ENCODE measurements at regions not wholly inside any gene's neighbourhood (a gene's known extent, or its start where the extent isn't known, plus 50 kb on each side); places are given as distances from the start of the nearest gene placed in this dataset.

DNA sequence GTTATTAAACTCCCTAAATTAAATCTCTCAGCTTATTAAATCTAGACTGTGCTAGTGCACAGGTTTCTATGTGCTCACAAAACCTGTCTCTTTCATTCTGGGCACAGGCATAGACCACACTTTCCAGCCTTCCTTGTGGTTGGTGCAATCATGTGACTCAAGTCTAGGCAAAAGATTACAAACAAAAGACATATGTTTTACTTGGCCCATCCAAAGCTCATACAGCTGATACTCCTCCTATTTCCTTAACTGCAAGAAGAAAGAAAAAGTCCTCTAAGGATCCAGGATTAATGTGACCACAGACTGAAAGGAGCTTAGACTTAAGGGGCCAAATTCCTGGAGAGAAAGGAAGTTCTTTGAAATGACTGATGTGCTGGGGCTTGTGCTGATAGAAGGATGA is 731.3 kb upstream of the RAB6C start:
- DNase-seq = no peak

DNA sequence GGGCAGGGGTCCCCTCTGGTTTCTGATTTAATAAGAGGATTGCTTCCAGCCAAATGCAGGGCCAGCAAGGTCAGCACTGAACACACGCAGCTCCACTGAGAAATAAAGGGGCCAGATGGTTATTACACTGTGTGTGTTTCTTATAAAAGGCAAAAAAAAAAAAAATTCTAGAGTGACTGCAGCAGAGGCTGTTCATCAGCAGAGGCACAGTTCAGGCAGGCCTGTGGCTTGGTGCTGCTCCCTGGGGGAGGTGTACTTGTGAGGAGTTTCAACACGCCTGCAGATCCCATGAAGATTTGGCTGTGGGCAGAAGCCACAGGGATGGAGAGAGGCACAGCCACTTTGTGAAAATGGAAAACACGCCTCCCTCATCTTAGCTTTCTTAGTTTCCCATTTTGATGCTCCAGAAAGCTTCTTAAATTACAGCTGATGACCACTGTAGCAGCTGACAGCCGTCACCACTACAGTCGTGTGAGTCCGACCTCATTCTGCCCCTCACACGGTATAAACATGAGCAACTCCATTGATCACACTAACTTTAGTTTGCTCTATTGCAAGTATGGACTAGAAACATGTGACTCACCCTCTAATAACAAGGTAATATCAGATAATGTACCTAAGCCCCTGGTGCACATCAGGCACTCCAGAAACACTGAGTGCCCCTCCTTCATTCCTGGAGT is 726.5 kb upstream of the RAB6C start:
- DNase-seq = no peak

DNA sequence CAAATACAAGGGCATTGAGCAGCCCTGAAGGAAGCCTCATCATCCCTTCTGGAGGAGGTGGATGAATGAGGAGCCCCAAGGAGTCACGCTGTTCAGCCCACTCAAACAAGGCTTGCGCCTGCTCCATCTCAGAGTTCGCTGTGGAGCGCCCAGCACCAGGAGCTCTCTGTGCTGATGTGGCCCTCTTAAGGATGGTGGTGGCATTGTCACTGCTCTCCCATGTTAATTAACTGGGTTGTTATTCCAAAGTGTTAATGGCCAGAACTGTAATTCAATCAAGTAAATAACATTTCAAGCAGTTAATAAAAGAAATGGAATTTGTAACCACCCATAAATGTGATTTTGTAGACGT is 726.0 kb upstream of the RAB6C start:
- no peak for DNase-seq

DNA sequence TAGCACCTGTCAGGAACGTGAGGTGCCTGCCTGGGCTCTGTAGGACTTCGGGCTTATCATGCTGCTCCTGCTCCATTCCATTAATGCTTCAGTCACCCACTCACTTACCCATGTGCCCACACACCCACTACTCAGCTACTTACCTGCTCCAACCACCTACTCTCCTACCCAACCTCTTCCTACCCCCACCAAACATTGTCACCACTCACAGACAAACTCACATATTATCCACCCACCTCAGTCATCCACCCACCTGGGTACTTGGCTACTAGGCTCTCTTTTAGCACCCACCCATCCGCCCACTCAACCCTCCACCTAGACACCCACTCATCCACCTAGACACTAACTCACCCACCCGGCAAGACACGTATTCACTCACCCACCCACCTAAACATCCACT is 724.7 kb upstream of the RAB6C start:
- DNase-seq = no peak

DNA sequence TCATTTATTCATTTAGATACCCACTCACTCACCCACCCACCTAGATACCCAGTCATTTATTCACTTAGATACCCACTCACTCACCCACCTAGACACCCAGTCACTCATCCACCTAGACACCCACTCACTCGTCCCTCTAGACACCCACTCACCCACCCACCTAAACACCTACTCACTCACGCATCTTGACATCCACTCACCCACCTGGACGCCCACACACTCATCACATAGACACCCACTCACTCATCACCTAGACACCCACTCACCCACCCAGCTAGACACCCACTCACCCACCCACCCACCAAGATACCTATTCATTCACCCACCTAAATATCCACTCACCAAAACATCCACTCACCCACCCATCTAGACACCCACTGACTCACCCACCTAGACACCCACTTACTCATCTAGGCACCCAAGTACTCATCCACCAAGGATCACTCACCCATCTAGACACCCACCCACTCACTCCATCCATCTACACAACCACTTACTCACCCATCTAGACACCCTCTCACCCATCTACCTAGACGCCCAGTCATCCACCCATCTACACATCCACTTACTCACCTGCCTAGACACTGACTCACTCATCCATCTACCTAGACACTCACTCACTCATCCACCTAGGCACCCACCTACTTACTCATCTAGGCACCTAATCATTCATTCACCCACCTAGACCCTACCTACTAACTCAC is 723.7 kb upstream of the RAB6C start:
- no peak for DNase-seq

DNA sequence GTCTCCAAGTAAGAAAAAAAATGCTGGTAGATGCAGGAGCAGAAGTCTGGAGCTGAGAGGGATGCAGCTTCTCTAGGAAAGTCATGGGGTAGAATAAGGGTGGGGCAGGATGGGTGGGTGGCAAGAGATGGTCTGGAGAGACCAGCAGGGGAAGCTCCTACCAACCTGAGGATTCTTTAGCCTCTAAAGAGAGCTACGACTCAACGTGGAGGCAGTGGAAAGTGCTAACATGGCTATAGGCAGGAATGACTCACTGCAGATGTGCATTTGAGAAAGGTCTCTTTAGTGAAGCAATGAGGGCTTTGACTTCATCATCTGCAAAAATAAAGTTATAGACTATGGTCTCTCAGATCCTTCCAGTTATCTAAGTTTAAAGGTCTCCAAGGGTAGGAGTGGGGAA is 722.8 kb upstream of the RAB6C start:
- no peak for DNase-seq

DNA sequence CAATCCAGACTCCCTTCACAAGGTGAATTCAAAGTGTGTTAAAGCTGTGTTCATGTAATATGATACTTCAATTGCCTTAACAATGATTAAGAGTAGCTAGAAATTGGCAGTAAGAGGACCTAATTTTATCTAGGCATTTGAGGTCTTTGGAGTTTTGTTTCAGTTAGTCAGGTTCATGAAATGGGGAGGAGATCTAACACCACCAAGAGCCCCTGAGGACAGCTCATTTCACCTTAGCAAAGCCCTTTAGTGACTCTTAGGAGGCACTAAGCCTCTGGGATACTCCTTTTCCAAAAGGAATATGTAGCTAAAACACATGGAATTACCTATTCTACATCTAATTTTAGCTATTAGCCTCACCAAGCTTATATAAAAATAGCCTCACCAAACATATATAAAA is 716.5 kb upstream of the RAB6C start:
- no peak for DNase-seq

DNA sequence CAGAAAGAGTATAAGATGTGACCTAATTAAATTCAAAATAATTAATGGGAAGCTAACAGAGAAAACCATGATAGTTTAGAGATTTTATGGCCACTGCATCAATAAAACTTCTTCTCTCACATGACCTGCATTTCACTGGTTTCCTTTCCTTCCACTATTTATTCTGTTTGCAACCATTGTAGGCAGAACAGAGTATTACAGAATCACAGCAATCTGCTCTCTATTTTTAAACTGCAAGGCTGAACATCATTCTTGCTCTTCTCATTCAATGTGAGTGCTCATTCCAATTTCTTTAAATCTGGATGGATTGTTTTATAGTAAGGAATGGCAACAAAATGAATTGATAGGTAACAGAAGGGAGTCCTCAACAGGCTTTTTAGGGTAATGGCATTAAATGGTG is 715.5 kb upstream of the RAB6C start:
- DNase-seq = no peak

DNA sequence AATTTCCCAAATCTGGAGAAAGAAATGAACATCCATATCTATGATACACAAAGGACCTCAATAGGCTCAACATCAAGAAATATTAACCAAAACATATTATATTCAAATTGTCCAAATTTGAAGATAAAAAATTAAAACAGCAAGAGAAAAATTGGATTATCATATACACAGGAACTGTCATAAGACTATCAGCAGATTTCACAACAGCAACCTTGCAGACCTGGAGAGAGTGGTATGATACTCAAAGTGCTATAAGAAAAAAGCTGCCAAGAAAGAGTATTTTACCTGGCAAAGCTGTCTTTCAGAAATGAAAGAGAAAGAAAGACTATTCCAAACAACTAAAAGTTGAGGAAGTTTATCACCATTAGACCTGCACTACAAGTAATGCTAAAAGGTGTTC is 711.9 kb upstream of the RAB6C start:
- no peak for DNase-seq

DNA sequence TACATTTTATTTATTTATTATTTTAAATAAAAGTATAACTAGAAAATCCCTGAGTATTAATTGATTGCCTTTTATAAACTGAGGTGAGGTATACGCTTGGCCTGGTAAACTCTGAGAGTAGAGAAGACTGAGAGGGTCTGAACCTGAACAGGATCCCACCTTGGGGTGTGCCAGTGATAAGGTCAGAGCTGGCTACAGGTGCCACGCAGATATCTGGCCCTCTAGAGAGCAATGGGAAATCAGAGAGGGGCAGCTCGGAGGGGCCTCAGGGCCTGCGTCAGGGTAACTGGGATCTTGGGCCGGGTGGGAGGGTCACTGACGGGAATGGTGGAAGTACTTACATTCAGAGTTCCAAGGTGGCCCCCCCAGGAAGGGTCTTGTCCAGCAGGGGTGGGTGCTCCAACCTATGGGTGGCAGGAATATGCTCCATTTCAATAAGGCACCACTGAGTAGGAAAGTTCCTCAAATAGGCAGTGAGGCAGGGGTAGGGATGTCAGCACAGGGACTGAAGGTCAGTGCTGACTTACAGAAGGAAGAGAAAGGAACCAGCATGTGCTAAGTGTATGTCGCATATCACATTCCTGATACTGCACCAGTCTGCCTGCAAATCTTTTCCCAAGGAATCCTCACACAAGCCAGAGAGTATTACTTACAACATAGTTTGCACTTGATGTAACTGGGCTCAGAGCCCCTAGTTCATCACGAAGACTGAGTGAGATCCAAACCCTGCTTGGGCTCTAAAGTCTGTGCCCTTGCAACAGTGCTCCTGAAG is 706.0 kb upstream of the RAB6C start:
- no peak for DNase-seq

DNA sequence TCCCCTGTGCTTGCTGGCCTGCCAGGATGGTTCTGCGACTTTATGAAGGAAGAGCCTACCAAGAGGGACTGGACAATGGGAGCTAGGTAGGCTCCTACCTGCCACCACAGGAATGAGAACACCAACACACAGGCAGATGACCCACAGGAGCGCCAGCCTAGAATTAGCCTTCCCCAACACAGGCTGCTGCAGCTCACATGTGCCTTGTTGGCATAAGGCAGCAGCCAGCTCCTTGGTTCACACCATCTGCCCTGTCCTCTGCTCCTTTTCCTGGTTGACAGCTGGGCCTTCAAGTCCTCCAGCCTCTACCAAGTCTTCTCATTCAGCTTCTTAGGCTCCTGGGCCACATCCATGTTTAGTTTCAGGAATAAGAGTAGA is 705.4 kb upstream of the RAB6C start:
- no peak for DNase-seq

DNA sequence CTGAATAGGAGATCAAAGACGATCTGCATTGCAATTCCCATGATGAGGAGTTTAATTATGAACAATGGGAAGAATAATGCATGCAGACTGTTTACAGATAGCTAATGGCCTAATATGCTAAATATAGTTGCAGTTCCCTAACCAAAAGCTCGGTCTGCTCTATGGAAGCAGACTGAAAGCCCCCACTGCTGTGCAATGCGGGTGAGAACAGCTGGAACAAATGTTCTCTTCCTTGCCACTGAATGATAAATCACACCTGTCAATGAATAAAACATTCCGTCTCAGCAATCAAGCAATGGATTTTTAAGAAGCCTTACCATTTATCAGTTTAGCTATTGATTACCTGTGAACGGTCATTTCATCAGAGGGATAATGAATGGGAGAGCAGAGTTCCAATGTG is 704.5 kb upstream of the RAB6C start:
- DNase-seq = no peak

DNA sequence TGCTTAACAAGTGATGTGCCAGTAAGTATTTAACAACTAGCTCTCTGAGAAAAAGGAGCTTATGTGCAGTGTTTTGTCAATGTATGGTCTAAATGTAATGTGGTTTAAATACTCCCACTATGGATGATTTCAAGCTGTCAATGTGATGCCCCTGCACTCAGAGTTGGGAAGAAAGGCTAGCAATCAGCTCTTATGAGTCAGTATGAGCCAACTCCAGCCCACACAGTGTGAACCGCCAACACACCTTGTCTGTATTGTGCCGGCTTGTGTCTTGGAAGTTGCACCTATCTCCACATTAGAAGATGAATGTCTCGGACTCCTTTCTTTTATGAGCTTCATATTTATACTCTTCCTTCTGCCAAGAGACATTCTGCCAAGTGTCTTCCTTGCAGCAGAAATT is 703.8 kb upstream of the RAB6C start:
- no peak for DNase-seq

DNA sequence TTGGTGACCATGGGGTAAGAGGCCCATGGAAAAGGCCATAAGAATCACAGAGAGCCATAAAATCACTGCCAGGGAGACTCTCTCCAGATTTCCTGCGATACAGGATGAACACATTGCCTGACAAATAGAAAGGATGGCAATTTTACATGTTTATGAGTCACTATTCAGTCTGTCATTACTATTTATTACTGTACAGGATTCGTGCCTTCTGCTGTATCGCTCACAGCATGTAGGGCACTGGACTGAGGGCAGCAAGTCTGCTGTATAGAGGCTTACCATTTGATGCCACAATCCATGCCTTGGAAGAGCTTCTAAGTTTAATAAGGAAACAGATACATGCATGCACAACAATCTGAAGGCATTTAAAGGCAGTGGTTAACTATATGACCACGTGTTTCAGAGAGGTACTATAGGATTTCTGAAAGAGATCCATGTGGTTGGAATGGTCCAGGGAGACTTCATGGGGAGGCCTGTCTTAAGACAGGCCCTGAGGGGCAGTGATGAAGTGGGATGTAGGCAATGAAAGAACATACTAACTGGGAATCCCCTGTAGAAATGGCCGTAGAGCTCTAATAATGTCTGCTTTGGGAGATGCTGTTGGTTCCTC is 702.4 kb upstream of the RAB6C start:
- no peak for DNase-seq

DNA sequence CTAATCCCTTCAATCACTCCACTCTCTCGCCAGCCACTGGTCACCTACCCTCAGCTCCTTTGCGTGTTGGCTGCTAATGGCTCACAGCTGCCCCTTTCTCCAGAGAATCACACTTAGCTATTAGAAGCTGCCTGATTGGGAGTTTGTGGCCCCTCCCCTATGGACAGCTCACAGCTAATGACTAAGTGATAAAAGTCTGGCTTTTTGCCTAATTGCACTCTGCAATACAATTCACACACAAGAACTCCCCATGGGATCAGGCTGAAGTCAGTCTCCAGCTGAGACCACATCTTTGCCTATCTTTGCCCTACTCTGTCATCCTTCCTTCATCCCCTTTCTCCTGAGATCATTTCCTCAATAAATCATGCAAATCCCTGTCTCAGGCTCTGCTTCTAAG is 701.9 kb upstream of the RAB6C start:
- no peak for DNase-seq

DNA sequence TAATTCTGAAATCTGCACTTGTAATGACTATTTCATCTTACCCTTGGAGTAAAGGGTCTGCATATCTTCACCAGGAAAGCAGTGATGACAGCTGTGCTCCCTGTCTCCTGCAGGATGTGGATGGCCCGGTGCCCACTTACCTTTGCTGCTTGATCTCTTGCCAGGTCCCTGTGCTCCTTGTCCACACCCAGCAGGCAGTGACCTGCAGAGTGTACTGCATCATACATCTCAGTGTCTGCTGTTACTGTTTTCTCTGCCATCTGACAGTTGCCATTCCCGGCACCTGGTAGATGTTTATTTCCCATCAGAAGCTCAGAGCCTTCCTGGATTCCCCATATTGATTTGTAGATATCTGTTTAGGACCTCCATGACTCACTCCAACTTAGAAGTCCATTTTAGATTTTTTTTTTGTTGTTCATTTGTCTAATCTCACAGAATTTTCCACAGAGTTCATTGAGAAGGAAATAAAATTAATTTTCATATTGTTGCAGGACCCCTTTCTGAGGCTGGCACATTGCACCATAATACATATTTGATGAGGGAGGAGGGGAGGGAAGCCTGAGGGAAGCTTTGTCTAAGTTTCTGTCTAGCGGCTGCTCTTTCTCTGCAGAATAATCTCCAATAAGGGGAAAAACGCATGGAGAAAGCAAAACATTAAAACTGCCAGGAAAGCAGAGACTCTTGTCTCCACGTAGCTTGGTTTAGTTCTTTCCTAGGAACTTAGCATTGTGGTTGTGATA is 697.5 kb upstream of the RAB6C start:
- DNase-seq = no peak

DNA sequence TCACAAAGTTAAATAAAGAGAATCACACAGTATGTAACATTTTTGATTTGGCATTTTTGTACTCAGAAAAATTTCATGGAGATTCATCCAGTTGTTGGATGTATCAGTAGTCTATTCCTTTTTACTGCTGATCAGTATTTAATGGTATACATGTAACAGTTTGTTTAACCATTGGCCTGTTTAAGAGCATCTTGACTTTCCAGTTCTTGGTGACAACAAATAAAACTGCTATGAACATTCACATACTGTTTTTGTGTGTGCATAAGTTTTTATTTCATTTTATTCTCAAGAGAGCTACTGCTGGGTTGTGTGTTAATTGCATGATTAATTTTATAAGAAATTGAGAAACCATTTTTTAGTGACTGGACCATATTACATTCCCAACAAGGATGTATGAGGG is 694.5 kb upstream of the RAB6C start:
- no peak for DNase-seq

DNA sequence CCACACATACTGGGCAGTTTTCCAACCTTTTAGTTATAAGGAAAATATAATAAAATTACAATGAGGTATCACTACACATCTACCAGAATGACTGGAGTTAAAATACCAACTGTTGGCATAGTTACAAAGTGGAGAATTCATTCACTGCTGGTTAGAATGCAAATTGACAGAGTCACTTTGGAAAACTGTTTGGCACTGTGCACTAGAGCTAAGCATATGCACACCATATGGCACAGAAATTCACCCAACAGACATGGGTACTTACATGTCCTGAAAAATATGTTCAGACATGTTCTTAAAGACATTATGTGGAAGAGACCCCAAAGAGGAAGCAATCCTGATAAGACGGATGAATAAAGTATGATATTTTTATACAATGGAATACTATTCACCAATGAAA is 686.1 kb upstream of the RAB6C start:
- DNase-seq = no peak

DNA sequence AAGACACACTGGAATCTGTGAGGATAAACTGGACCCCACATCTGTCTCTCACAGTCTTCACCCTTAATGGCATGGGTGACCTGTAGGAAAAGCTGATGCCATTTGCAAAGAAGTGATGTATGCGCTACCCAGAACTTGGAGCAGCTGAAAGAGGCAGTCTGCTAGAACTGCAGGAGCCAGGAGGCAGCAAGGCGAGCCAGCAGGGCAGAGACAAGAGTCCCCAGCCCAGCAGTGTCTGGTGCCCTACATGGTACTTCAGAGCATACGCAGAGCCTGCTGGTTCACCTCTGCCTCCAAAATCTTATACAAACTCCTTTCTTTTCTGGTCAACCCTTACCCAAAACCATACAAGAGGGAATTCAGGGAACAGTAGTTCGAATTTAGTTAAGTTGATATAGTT is 683.1 kb upstream of the RAB6C start:
- no peak for DNase-seq

DNA sequence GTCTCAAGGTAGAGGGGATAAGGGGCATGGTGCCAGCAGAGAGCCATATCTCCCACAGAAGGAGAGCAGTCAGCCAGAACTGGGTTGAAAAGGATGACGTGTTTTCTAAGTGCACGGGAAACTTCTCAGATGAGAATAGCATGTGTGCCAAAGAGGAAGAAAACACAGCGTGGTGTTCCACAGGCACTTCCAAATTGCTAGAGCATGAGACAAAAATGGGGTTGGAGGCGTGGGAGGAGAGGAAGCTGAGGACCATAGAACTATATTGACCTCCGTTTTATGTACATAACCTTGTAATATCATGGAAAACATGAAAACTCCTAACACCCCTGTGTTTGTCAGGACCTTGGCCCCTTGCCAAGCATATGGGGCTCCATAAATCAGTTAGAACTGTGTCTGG is 682.7 kb upstream of the RAB6C start:
- DNase-seq = no peak

DNA sequence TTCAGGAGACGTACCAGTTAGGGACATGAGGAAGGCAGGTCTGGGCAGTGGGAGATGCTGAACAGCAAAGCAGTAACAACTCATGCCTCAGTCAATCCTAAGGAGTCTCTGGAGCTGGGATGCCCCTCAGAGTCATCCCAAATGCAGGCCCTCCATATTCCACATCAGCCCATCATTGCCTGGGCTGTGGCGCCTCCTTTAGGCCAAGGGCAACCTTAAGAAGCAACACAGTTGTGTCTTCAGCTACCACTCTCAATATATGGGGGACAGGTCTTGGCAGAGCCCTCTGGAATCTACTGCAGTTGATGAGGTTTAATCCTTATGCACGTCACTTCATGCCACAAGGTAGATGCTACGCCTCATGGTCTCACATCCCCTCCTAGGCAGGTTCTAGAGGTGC is 682.0 kb upstream of the RAB6C start:
- DNase-seq = no peak

DNA sequence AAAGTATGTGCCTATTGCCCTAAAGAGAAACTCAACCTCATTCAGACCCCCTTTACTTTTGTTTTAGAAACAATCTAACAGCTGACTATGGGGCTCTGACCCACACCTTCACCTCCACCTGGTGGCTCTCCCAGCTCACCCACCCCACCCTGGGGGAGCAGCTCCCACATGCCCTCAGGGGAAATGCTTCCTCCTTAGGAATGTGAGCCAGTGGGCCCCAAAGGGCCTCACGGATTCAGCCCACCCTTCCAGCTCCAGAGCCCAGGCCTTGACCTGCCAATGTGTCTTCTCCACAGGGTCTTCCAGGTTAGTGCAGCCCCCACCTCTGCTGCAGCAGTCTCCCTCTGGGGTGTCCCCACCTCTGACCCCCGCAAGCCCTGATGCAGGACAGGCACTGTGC is 680.1 kb upstream of the RAB6C start:
- DNase-seq = no peak

DNA sequence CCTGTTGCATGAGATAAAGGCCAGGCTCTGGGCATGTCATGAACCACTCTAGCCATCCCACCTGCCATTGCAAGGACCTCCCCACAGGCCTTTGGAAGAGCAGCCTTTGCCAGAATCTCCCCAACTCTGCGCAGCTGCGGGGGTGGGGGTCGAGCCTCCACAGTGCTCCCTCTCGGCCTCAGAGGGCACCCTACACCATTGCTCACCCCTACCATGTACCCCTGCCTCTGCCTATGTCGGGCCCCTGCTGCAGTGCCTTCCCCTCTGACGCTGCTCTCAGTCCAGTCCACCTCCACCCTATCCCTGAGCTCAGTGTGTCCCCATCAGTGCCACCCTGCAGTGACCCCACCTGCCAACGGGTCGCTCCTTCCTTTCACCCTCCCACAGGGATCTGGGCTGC is 679.7 kb upstream of the RAB6C start:
- no peak for DNase-seq

Measured in T1000 (cell line).